DOHH2 (cell line): ENCODE measurements at regions not wholly inside any gene's neighbourhood (a gene's known extent, or its start where the extent isn't known, plus 50 kb on each side); places are given as distances from the start of the nearest gene placed in this dataset.

ENCODE experiments used
- CTCF ChIP-seq: fragments of 200-600 bp; sonication (generic); IDR thresholded peaks from one replicate; pipeline ENCODE4 v1.5.1; 2014; ENCODE audit warnings: antibody characterized with exemption, mild to moderate bottlenecking, low read depth, low read length; ENCODE audit not compliant: poor library complexity, severe bottlenecking
- EZH2phosphoT487 ChIP-seq: fragments of 200-600 bp; sonication (generic); IDR thresholded peaks from 2 replicates; pipeline ENCODE4 v1.6.1; 2017; ENCODE audit warnings: borderline replicate concordance, mild to moderate bottlenecking, antibody characterized with exemption, low read length, moderate library complexity, mixed read lengths

GRCh38 chr2:6518361-6518760 is 347.3 kb downstream of the CMPK2 start:
- TF ChIP-seq EZH2phosphoT487, result no peak
- TF ChIP-seq CTCF, result no peak
